ENCODE measurements at regions not wholly inside any gene's neighbourhood (a gene's known extent, or its start where the extent isn't known, plus 50 kb on each side); places are given as distances from the start of the nearest gene placed in this dataset.

GRCh38 chr16:85220964-85221731, 108.9 kb upstream of the CIBAR2 start:
- TF ChIP-seq CTCF (conservative IDR thresholded peaks at IDR 0.05; ENCODE audit: low read length) (no peak), EZH2phosphoT487 (IDR thresholded peaks at IDR 0.05; ENCODE audit: borderline replicate concordance) (no peak)

Measured in Loucy (cell line).